Loucy (cell line): ENCODE measurements at regions not wholly inside any gene's neighbourhood (a gene's known extent, or its start where the extent isn't known, plus 50 kb on each side); places are given as distances from the start of the nearest gene placed in this dataset.
A peak's percentile ranks its signal among the peaks of the same experiment; 100 is the strongest.

Source experiments
- H2AFZ ChIP-seq: fragments of 200-600 bp; sonication (generic); 2 replicates; pipeline ENCODE4 v1.6.0; 2016; ENCODE audit warnings: antibody characterized with exemption, mild to moderate bottlenecking, low read length, moderate library complexity
- H3F3A ChIP-seq: fragments of 200-600 bp; 2 replicates; pipeline ENCODE4 v1.6.0; 2016; ENCODE audit warnings: antibody characterized with exemption, low read depth, mild to moderate bottlenecking
- H3K27me3 ChIP-seq: fragments of 200-600 bp; sonication (generic); 2 replicates; pipeline ENCODE4 v1.6.1; 2014; ENCODE audit warnings: low read length, mild to moderate bottlenecking; ENCODE audit not compliant: insufficient read depth, poor library complexity, severe bottlenecking
- H3K36me3 ChIP-seq: fragments of 200-600 bp; sonication (generic); 2 replicates; pipeline ENCODE4 v1.6.1; 2016; ENCODE audit warnings: low read length; ENCODE audit not compliant: insufficient read depth
- H3K4me1 ChIP-seq: fragments of 200-600 bp; sonication (generic); 2 replicates; pipeline ENCODE4 v1.5.1; 2014; ENCODE audit warnings: low read length, mild to moderate bottlenecking; ENCODE audit not compliant: insufficient read depth, poor library complexity, severe bottlenecking
- H3K4me2 ChIP-seq: fragments of 200-600 bp; sonication (generic); 2 replicates; pipeline ENCODE4 v1.6.0; 2014; ENCODE audit warnings: antibody characterized with exemption, low read length, low read depth, mild to moderate bottlenecking; ENCODE audit not compliant: poor library complexity, severe bottlenecking
- H3K4me3 ChIP-seq: fragments of 200-600 bp; sonication (generic); 2 replicates; pipeline ENCODE4 v1.5.1; 2014; ENCODE audit warnings: low read length, mild to moderate bottlenecking, mixed read lengths; ENCODE audit not compliant: poor library complexity, severe bottlenecking
- H3K79me2 ChIP-seq: fragments of 200-600 bp; sonication (generic); 2 replicates; pipeline ENCODE4 v1.6.1; 2014; ENCODE audit warnings: low read length; ENCODE audit not compliant: insufficient read depth
- H3K9ac ChIP-seq: fragments of 200-600 bp; sonication (generic); 2 replicates; pipeline ENCODE4 v1.6.0; 2014; ENCODE audit warnings: mild to moderate bottlenecking, low read depth, low read length, moderate library complexity; ENCODE audit not compliant: poor library complexity, severe bottlenecking
- H3K9me2 ChIP-seq: fragments of 200-600 bp; sonication (generic); replicated peaks from 2 replicates; pipeline ENCODE4 v1.6.1; 2016; ENCODE audit warnings: low read depth, low read length, mixed read lengths
- H3K9me3 ChIP-seq: fragments of 200-600 bp; sonication (generic); 2 replicates; pipeline ENCODE4 v1.6.1; 2014; ENCODE audit warnings: mild to moderate bottlenecking, antibody characterized with exemption, low read length, low read depth; ENCODE audit not compliant: insufficient read depth
- H4K20me1 ChIP-seq: fragments of 200-600 bp; sonication (generic); 2 replicates; pipeline ENCODE4 v1.6.0; 2014; ENCODE audit warnings: antibody characterized with exemption, low read length, mild to moderate bottlenecking; ENCODE audit not compliant: insufficient read depth, poor library complexity, severe bottlenecking
- EZH2phosphoT487 ChIP-seq: fragments of 200-600 bp; IDR thresholded peaks from 2 replicates; pipeline ENCODE4 v1.6.1; 2018; ENCODE audit warnings: antibody characterized with exemption, mild to moderate bottlenecking, moderate library complexity, borderline replicate concordance
- TF ChIP-seq, protein P1 (sequence below): fragments of 200-600 bp; sonication (generic); conservative IDR thresholded peaks from 2 replicates; pipeline ENCODE4 v1.5.1; 2014; ENCODE audit warnings: mild to moderate bottlenecking, antibody characterized with exemption, low read length

GRCh38 chr21:18460979-18461378 lies 57.4 kb upstream of the TMPRSS15 start:
- H4K20me1 ChIP-seq: no peaks in the 10 kb centered on the region
- H3K4me3 ChIP-seq: no peak overlapping the region
- H3K4me2 ChIP-seq: no peak overlapping the region
- no peak for TF ChIP-seq EZH2phosphoT487
- TF ChIP-seq, protein P1, sequence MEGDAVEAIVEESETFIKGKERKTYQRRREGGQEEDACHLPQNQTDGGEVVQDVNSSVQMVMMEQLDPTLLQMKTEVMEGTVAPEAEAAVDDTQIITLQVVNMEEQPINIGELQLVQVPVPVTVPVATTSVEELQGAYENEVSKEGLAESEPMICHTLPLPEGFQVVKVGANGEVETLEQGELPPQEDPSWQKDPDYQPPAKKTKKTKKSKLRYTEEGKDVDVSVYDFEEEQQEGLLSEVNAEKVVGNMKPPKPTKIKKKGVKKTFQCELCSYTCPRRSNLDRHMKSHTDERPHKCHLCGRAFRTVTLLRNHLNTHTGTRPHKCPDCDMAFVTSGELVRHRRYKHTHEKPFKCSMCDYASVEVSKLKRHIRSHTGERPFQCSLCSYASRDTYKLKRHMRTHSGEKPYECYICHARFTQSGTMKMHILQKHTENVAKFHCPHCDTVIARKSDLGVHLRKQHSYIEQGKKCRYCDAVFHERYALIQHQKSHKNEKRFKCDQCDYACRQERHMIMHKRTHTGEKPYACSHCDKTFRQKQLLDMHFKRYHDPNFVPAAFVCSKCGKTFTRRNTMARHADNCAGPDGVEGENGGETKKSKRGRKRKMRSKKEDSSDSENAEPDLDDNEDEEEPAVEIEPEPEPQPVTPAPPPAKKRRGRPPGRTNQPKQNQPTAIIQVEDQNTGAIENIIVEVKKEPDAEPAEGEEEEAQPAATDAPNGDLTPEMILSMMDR: no peak
- H2AFZ ChIP-seq: no peak overlapping the region
- no peaks in the 10 kb centered on the region for H3K27me3 ChIP-seq
- H3K9me3 ChIP-seq: no peaks in the 10 kb centered on the region
- H3K9ac ChIP-seq: no peak overlapping the region
- H3K4me1 ChIP-seq: no peaks in the 10 kb centered on the region
- no peaks in the 10 kb centered on the region for H3F3A ChIP-seq
- H3K79me2 ChIP-seq: no peaks in the 10 kb centered on the region
- no peaks in the 10 kb centered on the region for H3K9me2 ChIP-seq
- H3K36me3 ChIP-seq: no peaks in the 10 kb centered on the region

DNA sequence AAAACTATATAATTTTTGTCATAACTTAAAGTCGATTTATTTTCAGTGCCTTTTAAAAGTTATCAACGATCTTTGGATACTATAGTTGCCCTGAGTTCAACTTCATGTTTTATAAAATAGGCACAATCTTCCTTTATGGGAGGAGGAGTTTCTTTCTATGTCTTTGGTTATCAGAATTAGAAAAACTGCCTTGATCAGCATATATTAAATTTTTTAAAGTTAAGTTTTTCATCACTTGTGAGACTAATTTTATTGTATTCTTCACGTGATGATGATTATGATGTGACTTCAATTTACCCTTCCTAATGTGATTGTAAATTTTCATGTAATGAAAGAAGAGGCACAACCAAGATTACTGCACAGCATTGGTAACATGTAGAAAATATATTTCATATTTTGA lies 58.2 kb upstream of the TMPRSS15 start:
- no peaks in the 10 kb centered on the region for H3F3A ChIP-seq
- H3K36me3 ChIP-seq: no peaks in the 10 kb centered on the region
- H3K9ac ChIP-seq: no peak overlapping the region
- H3K9me2 ChIP-seq: no peaks in the 10 kb centered on the region
- H4K20me1 ChIP-seq: no peaks in the 10 kb centered on the region
- TF ChIP-seq, protein P1: no peak
- no peak overlapping the region for H3K4me3 ChIP-seq
- H2AFZ ChIP-seq: no peak overlapping the region
- no peaks in the 10 kb centered on the region for H3K9me3 ChIP-seq
- no peaks in the 10 kb centered on the region for H3K79me2 ChIP-seq
- H3K4me2 ChIP-seq: no peak overlapping the region
- H3K27me3 ChIP-seq: no peaks in the 10 kb centered on the region
- no peaks in the 10 kb centered on the region for H3K4me1 ChIP-seq

GRCh38 chr21:18467715-18468114 lies 64.1 kb upstream of the TMPRSS15 start:
- Histone ChIP-seq H3K9me2 (no peaks in the 10 kb centered on the region), H3K4me3 (no peak overlapping the region), H3K27me3 (no peaks in the 10 kb centered on the region), H2AFZ (peak overlapping the region; percentile 49; the same call in 1 of the 2 replicates), H3K79me2 (no peaks in the 10 kb centered on the region), H3K4me1 (no peaks in the 10 kb centered on the region), H3K36me3 (no peaks in the 10 kb centered on the region), H3K4me2 (no peak overlapping the region), H3F3A (no peaks in the 10 kb centered on the region), H4K20me1 (no peaks in the 10 kb centered on the region), H3K9ac (no peak overlapping the region), H3K9me3 (0 out of 2 replicates have a peak, but pooled peaks cover 3% of the 10 kb centered on the region)
- TF ChIP-seq EZH2phosphoT487: no peak
- TF ChIP-seq, protein P1: no peak
